NCI-H146 (cell line): ENCODE measurements at regions not wholly inside any gene's neighbourhood (a gene's known extent, or its start where the extent isn't known, plus 50 kb on each side); places are given as distances from the start of the nearest gene placed in this dataset.

Source experiments
- DNase-seq: peaks from one replicate; lab custom pipeline; 2025; lab: John Stamatoyannopoulos, UW

- DNase-seq, result no peak
Observed at GRCh38 chr5:26231316-26231715, 807.1 kb downstream of the CDH9 start.

GRCh38 chr5:26229848-26230247 lies 808.5 kb downstream of the CDH9 start:
- DNase-seq, result no peak

- no peak for DNase-seq
Observed at GRCh38 chr5:26227245-26227644, 811.1 kb downstream of the CDH9 start.

- no peak for DNase-seq
Observed at GRCh38 chr5:26205121-26205520, 833.3 kb downstream of the CDH9 start.

- no peak for DNase-seq
Observed at GRCh38 chr5:26193626-26194025, 844.8 kb downstream of the CDH9 start.

GRCh38 chr5:26192486-26192885 lies 845.9 kb downstream of the CDH9 start:
- DNase-seq, result no peak

GRCh38 chr5:26181582-26181981 lies 856.8 kb downstream of the CDH9 start:
- no peak for DNase-seq

GRCh38 chr5:26148569-26149107 lies 889.7 kb downstream of the CDH9 start:
- DNase-seq, result no peak

GRCh38 chr5:26143259-26143658 lies 895.1 kb downstream of the CDH9 start:
- no peak for DNase-seq

- DNase-seq, result no peak
Observed at GRCh38 chr5:26121338-26121737, 917.0 kb downstream of the CDH9 start.

- no peak for DNase-seq
Observed at GRCh38 chr5:26104175-26104574, 934.2 kb downstream of the CDH9 start.

- no peak for DNase-seq
Observed at GRCh38 chr5:26060212-26060611, 978.2 kb downstream of the CDH9 start.

- no peak for DNase-seq
Observed at GRCh38 chr5:26054594-26054993, 983.8 kb downstream of the CDH9 start.

- no peak for DNase-seq
Observed at GRCh38 chr5:26034813-26035212, 1003.6 kb downstream of the CDH9 start.

- no peak for DNase-seq
Observed at GRCh38 chr5:26031481-26031880, 1006.9 kb downstream of the CDH9 start.

GRCh38 chr5:26026044-26026443 lies 1012.3 kb downstream of the CDH9 start:
- DNase-seq, result no peak

GRCh38 chr5:26024774-26025173 lies 1013.6 kb downstream of the CDH9 start:
- no peak for DNase-seq

- DNase-seq, result peak; percentile 19
Observed at GRCh38 chr5:26023361-26023760, 1015.0 kb downstream of the CDH9 start.

GRCh38 chr5:26014206-26014605 lies 1024.2 kb downstream of the CDH9 start:
- DNase-seq, result no peak

- DNase-seq, result no peak
Observed at GRCh38 chr5:26012078-26012477, 1026.3 kb downstream of the CDH9 start.

GRCh38 chr5:26009742-26010141 lies 1028.6 kb downstream of the CDH9 start:
- no peak for DNase-seq

- DNase-seq, result no peak
Observed at GRCh38 chr5:26003966-26004365, 1034.4 kb downstream of the CDH9 start.

GRCh38 chr5:25995209-25995608 lies 1043.2 kb downstream of the CDH9 start:
- DNase-seq, result no peak

- DNase-seq, result no peak
Observed at GRCh38 chr5:25993701-25994100, 1044.7 kb downstream of the CDH9 start.

GRCh38 chr5:25991639-25992038 lies 1046.7 kb downstream of the CDH9 start:
- no peak for DNase-seq
